Suppressor macrophage treated with lipopolysaccharide for 1 hour (primary cell): ENCODE measurements at regions not wholly inside any gene's neighbourhood (a gene's known extent, or its start where the extent isn't known, plus 50 kb on each side); places are given as distances from the start of the nearest gene placed in this dataset.

Experiments used
- DNase-seq, 3 donors: peaks; one replicate each; pipeline ENCODE4 v3.0.0-alpha.2; 2020 to 2022

DNA sequence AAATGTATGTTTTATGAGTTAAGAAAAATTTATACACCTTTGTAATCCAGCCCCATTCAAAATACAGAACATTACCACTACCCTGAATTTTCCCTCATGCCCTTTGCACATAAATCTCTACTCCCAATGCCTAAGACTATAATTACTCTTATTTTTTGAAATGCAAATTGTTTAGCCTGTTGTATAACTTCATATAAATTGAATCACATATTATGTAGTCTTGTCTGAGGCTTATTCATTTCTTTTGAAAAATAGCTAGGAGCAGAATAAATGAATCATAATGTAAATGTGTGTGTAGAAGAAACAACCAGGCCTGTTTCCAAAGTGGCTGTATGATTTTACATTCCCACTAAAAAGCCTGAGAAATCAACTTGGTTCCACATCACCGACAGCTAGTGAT, 319.8 kb downstream of the DCAF12L2 start:
- DNase-seq: no peak

DNA sequence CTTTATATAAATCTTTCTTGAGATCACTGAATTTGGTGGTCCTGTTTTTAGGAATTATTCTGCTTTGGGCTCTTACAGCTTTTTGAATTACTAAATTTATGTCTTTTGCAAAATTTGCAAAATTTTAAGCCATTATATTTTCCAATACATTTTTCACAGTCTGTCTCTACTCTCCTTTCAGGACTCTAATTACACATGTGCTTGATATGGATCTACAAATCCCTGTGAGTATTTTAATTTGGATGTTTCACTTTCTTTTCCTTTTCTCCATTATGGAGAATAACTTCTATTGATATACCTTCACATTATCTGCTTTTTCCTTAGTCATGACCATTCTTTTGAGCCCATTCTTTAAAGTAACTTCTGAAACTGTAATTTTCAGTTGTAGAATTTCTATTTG, 315.4 kb downstream of the DCAF12L2 start:
- no peak for DNase-seq

DNA sequence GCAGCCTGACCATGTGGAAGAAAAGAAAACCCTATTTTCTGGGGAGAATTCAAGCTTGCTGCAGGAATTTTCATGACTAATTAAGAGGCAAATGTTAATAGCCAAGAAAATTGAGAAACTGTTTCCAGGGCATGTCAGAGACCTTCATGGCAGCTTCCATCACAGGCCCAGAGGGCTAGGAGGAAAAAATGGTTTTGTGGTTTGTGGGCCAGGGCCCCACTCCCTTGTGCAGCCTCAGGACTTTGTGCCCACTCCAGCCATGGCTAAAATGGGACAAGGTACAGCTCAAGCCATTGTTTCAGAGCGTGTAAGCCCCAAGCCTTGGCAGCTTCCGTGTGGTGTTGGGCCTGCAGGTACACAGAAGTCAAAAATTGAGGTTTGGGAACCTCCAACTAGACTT, 282.9 kb downstream of the DCAF12L2 start:
- DNase-seq: no peak

DNA sequence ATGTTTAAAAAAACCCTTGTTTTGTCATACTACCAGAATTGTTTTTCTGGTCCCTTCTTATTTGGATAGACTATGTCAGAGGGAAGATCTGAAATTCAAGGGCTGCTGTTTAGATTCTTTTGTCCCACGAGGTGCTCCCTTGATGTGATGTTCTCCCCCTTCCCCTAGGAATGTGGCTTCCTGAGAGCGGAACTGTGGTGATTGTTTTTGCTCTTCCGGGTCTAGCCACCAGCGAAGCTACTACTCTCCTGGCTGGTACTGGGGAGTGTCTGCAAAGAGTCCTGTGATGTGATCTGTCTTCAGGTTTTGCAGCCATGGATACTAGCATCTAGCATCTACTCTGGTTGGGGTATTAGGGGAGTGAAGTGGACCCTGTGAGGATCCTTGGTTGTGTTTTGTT, 271.1 kb downstream of the DCAF12L2 start:
- DNase-seq: no peak

DNA sequence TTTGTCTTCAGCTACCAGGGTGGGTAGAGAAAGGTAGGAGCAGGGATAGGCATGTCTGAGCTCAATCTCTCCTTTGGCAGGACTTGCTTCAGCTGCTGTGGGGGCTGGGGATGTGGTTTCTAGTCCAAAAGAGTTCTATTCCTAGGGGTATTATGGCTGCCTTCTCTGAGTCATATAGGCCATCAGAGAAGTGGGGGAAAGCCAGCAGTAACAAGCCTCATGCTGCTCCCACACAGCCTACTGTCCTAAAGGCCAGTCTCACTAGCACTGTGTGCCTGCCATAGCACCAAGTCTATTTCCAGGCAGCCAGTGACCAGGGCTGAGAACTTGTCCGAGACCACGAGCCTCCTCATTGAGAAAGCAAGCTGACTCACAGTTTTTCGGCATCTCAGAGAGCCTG, 270.6 kb downstream of the DCAF12L2 start:
- no peak for DNase-seq

DNA sequence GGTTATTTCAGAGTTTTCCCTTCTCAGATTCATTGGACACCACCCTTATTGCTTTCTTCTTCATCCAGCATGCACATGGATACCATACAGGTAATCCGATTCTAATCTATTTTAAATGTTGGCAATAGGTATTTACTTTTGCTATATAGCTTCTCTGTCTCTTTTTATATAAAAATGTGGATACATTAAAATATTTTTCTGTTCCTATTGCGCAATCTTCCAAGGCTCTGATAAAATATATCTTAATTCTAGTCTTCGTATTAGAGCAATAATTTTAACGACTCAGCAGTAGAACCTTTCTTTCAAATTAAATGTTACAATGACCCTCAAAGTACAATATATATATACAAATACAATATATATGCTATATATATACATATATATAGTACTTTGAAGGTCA, 239.8 kb downstream of the DCAF12L2 start:
- DNase-seq: no peak

DNA sequence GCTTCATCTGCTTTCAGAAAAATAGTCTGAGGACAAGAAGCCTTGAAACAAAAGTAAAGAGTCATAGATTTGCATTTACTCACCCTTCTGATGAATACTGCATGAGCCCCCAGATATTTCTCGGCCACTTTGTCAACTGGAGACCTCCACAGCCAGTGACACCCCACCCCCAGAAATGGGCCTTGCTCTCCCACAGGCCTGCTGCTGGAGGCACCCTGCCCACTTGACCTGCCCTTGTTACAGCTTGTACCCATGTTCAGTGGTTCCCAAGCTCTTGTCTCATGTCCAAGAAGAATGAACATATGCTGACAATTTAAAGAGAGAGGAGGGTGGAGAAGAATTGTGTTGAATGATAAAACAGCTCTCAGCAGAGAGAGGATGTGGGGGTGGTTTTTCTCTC, 225.1 kb downstream of the DCAF12L2 start:
- no peak for DNase-seq

DNA sequence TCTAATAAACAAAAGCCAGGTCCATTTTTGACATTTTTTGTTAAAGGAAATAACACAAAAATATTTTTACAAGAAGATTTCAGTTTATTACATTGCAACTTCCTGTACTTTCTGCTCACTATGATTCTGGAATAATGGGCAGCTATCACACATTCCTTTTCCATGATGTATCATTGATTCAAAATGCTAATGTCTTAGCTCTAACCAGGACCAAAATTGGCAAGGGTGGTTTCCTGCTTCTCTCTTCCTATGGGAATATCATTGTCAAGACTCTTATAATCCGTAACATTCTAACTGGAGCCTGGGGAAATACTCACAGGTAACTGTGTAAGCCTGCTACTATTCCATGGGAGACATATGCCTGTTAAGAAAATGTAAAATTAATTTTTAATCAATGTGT, 218.6 kb downstream of the DCAF12L2 start:
- no peak for DNase-seq

DNA sequence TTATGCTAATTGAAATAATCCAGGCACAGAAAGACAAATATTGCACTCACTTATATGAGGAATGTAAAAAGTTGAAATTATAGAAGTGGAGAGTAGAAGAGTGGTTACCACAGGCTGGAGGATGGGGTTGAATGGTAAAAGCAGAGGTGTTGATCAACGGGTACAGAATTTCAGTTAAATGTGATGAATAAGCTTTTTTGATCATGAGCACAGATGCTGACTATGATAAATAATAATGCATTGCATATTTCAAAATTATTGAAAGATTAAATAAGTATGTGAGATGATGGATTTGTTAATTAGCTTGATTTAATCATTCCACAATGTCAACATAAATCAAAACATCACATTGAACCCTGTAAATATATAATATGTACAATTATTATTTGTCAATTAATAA, 213.1 kb downstream of the DCAF12L2 start:
- DNase-seq: no peak

DNA sequence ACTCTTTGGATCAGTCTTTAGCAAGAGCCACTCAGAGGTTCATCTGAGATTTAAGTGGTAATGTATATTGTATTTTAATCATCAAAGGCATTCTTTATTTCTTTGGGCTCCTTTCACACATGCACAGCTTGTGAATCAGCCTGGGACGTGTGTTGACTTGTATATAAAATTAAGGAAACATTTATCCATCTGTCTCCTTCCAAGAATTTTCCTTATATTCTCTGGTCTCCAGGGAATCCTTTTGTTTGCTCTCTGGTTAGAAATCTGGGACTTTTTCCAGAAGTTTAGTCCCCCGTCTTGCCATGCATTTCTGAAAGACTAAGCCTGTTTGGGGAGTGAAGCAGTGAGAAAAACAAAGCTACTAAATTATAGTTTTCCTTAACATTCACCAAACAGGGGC, 212.3 kb downstream of the DCAF12L2 start:
- DNase-seq: no peak

DNA sequence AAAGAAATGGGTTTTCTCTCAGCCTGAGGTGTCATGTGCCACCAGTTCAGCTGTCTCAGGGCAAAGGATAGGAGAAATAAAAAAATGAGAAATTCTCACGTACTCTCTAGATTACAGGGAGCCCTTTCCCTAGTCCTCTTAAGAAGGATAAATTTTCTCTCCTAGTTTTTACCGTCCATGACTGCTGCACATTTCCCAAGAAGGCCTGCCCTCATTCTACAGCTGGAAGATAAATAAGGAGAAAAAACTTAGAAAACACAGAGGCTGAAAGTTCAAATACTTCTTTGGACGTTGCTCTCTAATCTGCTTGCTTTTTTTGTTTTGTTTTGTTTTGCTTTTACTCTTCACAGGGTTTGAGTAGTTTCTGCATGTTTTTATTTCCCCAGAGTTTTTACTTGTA, 211.9 kb downstream of the DCAF12L2 start:
- no peak for DNase-seq

DNA sequence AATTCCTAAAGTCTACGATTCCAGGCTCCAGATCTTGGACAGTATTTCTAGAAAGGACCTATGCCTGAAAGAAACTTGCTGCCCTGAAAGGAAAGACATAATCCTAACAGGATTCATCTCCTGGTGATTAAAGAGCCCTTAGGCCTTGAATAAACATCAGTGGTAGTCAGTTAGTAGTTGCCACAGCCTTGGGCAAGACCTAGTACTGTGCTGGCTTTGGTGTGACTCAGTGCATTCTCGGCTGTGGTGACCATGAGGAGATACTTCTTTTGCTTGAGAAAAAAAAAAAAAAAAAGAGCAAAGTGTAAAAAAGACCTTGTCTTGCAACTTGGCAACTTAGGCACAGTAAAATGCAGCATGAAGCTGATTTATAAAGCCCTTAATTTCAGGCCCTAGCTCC, 188.2 kb downstream of the DCAF12L2 start:
- no peak for DNase-seq

DNA sequence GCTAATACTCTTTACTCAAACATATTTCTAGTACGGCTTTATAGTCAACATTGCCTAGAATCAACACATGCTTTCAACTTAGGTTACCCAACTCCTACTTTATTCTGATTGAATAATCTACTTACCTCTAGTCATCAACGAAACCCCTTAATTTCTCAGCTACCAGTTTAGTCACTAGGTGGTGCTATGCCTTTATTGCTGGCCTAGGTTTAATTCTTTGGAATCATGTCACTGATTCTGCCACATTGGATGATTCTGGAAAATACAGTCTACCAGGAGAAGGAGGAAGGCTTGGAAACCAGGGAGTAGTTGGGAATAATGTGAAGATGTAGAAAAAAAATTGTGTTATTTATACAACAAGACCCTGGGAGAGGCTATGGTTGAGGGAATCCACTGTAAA, 167.7 kb downstream of the DCAF12L2 start:
- no peak for DNase-seq

DNA sequence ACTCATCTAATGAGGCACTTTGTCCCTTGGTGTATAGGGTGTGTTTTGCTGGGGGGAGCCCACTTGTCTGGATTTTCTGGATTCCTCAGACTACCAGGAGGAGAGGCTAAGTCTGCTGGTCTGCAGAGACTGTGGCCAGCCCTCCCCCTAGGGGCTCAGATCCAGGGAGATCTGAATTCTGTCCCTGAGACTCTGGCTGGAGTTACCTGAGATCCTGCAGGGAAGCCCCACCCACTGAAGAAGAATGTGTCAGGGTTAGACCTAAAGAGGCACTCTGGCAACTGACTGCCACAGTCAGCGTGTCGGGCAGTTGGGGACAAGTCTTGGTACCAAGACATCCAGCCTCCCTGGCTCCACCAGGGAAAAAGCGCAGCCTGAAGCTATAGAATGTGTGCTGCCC, 138.9 kb downstream of the DCAF12L2 start:
- DNase-seq: no peak

DNA sequence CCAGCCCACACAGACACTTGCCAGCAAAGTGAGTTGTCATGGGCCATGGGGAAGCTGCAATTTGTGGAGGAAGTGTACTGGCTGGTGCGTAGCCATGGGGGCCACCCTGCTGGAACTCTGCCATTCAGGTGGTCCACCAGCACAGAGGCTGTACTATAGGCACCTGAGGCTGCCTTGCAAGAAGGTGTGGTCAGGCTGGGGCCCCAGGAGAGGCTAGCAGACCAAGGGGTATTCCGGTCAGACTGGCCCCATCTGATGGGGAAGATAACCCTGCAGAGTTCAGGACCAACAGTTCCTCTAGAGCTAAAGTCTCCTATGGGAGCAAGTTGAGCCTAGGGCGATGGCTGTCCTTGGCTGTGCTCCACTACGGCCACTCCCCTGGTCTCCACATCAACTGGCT, 136.1 kb downstream of the DCAF12L2 start:
- DNase-seq: no peak

DNA sequence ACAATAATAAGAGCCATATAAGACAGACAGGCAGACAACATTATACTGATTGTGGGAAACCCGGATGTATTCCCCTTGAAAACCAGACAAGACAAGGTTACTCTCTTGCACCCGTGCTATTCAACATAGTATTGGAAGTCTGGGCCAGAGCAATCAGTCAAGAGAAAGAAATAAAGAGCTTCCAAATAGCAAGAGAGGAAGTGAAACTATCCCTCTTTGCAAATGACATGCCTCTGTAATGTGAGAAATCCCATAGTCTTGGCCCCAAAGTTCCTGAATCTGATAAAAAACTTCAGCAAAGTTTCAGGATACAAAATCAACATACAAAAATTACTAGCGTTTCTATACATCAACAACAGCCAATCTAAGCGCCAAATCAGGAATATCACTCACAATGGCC, 102.1 kb downstream of the DCAF12L2 start:
- DNase-seq: no peak

DNA sequence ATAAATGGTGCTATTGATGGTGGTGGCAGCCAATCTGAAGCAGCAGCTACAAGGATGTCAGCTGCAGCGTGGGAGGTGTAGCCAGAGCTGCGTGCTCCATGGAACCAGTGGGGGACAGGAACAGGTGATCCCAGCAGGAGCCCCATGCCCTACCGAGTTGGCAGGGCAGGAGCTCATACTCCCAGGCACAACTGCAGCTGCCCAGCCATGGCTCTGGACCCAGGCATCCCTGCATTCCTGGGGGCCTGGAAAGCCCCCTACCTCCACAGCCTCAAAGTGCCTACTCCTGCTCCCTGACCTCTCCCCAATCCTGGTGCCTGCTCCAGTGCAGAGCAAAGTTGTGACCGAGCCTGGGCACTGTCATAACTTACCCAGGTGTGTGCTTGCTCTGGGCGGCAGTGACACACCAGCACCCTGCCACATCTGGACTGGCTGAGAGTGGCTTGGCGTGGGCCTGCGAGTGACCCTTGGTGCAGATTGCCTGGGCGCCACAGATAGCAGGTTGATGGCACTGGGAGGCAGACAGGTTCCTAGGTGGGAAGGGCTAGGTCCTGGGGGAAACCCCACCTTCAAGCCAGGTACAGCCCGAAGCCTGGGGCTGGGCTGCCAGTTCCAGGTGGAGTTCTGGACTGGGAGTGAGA, 101.1 kb downstream of the DCAF12L2 start:
- no peak for DNase-seq

DNA sequence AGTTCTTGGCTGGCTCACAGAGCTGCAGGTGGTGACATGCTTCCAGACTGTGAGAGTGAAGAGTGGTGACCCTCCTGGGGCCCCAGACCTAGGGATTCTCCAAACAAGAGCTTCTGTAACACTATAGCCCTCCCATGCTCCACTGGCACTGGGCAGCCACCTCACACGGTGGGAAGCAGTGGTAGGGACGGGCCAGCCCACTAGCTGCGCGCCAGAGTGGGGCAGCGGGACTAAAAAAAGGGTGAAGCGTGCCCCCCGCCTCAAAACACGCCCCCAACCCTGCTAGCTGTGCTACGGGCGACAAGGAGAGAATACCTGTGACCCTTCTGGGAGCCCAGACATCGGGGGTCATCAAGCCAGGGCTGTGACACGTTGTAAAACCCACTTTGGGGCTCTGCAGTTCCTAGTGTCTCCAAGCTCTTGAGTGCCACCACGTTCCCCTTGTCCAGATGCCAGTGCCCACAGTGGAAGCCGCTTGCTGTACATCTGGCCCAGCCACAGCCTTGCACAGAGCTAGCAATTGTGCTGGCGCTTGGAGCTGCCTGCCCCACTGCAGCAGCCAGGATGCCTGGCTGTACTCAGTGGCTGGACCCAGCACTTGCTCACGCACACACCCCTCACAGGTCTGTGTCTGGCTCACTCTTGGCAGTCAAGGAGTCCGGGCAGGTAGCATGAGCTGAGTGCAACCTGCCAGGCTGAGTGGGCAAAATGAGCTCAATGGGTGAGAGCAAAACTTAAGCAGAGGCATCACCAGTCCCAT, 100.0 kb downstream of the DCAF12L2 start:
- no peak for DNase-seq
